Fibroblast of lung (primary cell): ENCODE measurements at regions not wholly inside any gene's neighbourhood (a gene's known extent, or its start where the extent isn't known, plus 50 kb on each side); places are given as distances from the start of the nearest gene placed in this dataset.
A peak's percentile ranks its signal among the peaks of the same experiment; 100 is the strongest.

Experiments used
- DNase-seq, 2 donors: peaks; one replicate each; pipeline versions ENCODE4 v3.0.0 to v3.0.0-alpha.2; 2010; ENCODE audit warnings: low read depth in 2 of 2
- H2AFZ ChIP-seq: 2 replicates; pipeline ENCODE4 v1.5.1; 2012; ENCODE audit warnings: low read length, control low read depth, inconsistent platforms
- H3K27ac ChIP-seq: 2 replicates; pipeline ENCODE4 v1.5.1; 2011; ENCODE audit warnings: low read length, control low read depth; ENCODE audit not compliant: insufficient read depth
- H3K27me3 ChIP-seq: 2 replicates; pipeline ENCODE4 v1.5.1; 2011; ENCODE audit warnings: mild to moderate bottlenecking, low read length; ENCODE audit not compliant: control insufficient read depth, insufficient read depth
- H3K36me3 ChIP-seq: 2 replicates; pipeline ENCODE4 v1.5.1; 2011; ENCODE audit warnings: low read length; ENCODE audit not compliant: control insufficient read depth, insufficient read depth
- H3K4me1 ChIP-seq: 2 replicates; pipeline ENCODE4 v1.5.1; 2011; ENCODE audit warnings: low read length; ENCODE audit not compliant: control insufficient read depth, insufficient read depth; ENCODE audit errors: extremely low read depth
- H3K4me2 ChIP-seq: 2 replicates; pipeline ENCODE4 v1.5.1; 2011; ENCODE audit warnings: low read length, control low read depth; ENCODE audit not compliant: insufficient read depth; ENCODE audit errors: extremely low read depth
- H3K4me3 ChIP-seq, 4 experiments: fragments of 200-600 bp in 1 of 4; sonication (generic) in 1 of 4; replicated peaks in 1 of 4; 2 replicates each; pipeline ENCODE4 v1.5.1; 2011 to 2016; ENCODE audit warnings: low read length in 4 of 4, low read depth in 3 of 4, mild to moderate bottlenecking in 3 of 4, control low read depth in 2 of 4, inconsistent platforms in 1 of 4, mixed read lengths in 1 of 4; ENCODE audit not compliant: insufficient read depth in 1 of 4; ENCODE audit errors: control extremely low read depth in 1 of 4
- H3K79me2 ChIP-seq: 2 replicates; pipeline ENCODE4 v1.5.1; 2012; ENCODE audit warnings: mild to moderate bottlenecking, low read length, inconsistent platforms; ENCODE audit not compliant: control insufficient read depth, insufficient read depth
- H3K9ac ChIP-seq: 2 replicates; pipeline ENCODE4 v1.5.1; 2011; ENCODE audit warnings: mild to moderate bottlenecking, low read length, control low read depth; ENCODE audit not compliant: insufficient read depth
- H3K9me3 ChIP-seq: 2 replicates; pipeline ENCODE4 v1.5.1; 2012; ENCODE audit warnings: low read depth, low read length; ENCODE audit not compliant: control insufficient read depth, insufficient read depth
- H4K20me1 ChIP-seq: 2 replicates; pipeline ENCODE4 v1.5.1; 2011; ENCODE audit warnings: low read length; ENCODE audit not compliant: control insufficient read depth, insufficient read depth; ENCODE audit errors: extremely low read depth
- EZH2 ChIP-seq: IDR thresholded peaks from 2 replicates; pipeline ENCODE4 v1.5.1; 2012; ENCODE audit warnings: low read length, control low read depth, mild to moderate bottlenecking; ENCODE audit errors: missing control alignments
- TF ChIP-seq, protein P1 (sequence below), 2 donors: IDR thresholded peaks in 1 of 2; conservative IDR thresholded peaks in 1 of 2; 1 replicate in 1 of 2; 2 replicates in 1 of 2; pipeline ENCODE4 v1.5.1; 2011 to 2012; ENCODE audit warnings: low read length in 2 of 2, control low read depth in 1 of 2, inconsistent platforms in 1 of 2, low read depth in 1 of 2, mild to moderate bottlenecking in 1 of 2

DNA sequence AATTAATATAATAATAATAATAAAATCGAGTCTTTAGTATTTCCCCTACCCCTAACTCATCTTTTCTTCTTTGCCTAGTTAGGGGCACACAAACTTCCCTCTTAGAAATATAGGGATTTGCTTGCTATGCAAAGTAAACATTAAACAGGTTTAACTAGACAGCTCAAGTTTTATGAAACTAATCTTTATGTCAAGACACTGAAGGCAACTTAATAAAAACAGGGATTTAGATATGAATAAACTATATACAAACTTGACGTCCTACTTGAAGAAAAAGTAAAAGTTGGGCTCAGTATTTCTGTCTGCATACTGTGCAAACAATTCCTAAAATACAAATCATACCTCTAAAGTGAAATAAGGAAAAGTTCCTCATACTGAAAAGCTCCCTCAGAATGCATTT lies 52.1 kb upstream of the CAV2 start:
- TF ChIP-seq, protein P1, sequence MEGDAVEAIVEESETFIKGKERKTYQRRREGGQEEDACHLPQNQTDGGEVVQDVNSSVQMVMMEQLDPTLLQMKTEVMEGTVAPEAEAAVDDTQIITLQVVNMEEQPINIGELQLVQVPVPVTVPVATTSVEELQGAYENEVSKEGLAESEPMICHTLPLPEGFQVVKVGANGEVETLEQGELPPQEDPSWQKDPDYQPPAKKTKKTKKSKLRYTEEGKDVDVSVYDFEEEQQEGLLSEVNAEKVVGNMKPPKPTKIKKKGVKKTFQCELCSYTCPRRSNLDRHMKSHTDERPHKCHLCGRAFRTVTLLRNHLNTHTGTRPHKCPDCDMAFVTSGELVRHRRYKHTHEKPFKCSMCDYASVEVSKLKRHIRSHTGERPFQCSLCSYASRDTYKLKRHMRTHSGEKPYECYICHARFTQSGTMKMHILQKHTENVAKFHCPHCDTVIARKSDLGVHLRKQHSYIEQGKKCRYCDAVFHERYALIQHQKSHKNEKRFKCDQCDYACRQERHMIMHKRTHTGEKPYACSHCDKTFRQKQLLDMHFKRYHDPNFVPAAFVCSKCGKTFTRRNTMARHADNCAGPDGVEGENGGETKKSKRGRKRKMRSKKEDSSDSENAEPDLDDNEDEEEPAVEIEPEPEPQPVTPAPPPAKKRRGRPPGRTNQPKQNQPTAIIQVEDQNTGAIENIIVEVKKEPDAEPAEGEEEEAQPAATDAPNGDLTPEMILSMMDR (conservative IDR thresholded peaks at IDR 0.05 in 1 of 2, IDR thresholded peaks at IDR 0.05 in 1 of 2; ENCODE audit: low read depth in 1 of 2, low read length in 2 of 2): no peak
- TF ChIP-seq EZH2: no peak
- Histone ChIP-seq H3K9me3 (no peaks in the 10 kb centered on the region), H3K4me2 (no peak overlapping the region), H3K27me3 (no peaks in the 10 kb centered on the region), H2AFZ (no peak overlapping the region), H3K36me3 (no peaks in the 10 kb centered on the region), H3K4me1 (peaks cover 14% of the 10 kb centered on the region), H3K79me2 (no peaks in the 10 kb centered on the region), H3K9ac (no peak overlapping the region), H3K4me3 (no peak overlapping the region), H3K27ac (no peak overlapping the region), H4K20me1 (no peaks in the 10 kb centered on the region)
- no peak for DNase-seq

- Histone ChIP-seq H3K4me2 (no peak overlapping the region), H3K9ac (no peak overlapping the region), H3K27me3 (no peaks in the 10 kb centered on the region), H3K4me1 (peaks cover 11% of the 10 kb centered on the region), H3K4me3 (no peak overlapping the region), H3K27ac (peak overlapping the region; percentile 6), H3K36me3 (no peaks in the 10 kb centered on the region), H3K9me3 (no peaks in the 10 kb centered on the region), H2AFZ (no peak overlapping the region), H3K79me2 (no peaks in the 10 kb centered on the region), H4K20me1 (no peaks in the 10 kb centered on the region)
- no peak for DNase-seq
- TF ChIP-seq, protein P1 (conservative IDR thresholded peaks at IDR 0.05 in 1 of 2, IDR thresholded peaks at IDR 0.05 in 1 of 2; ENCODE audit: low read depth in 1 of 2, low read length in 2 of 2): no peak
- no peak for TF ChIP-seq EZH2
Observed at GRCh38 chr7:116447966-116448839, 51.3 kb upstream of the CAV2 start.

GRCh38 chr7:116449441-116449840 lies 50.1 kb upstream of the CAV2 start:
- Histone ChIP-seq H3K4me2 (no peak overlapping the region), H4K20me1 (no peaks in the 10 kb centered on the region), H3K9me3 (no peaks in the 10 kb centered on the region), H2AFZ (no peak overlapping the region), H3K36me3 (no peaks in the 10 kb centered on the region), H3K27me3 (no peaks in the 10 kb centered on the region), H3K27ac (no peak overlapping the region), H3K4me3 (no peak overlapping the region), H3K79me2 (no peaks in the 10 kb centered on the region), H3K4me1 (peaks cover 5% of the 10 kb centered on the region), H3K9ac (no peak overlapping the region)
- TF ChIP-seq, protein P1 (conservative IDR thresholded peaks at IDR 0.05 in 1 of 2, IDR thresholded peaks at IDR 0.05 in 1 of 2; ENCODE audit: low read depth in 1 of 2, low read length in 2 of 2): no peak
- no peak for TF ChIP-seq EZH2
- no peak for DNase-seq
